ENCODE measurements at regions not wholly inside any gene's neighbourhood (a gene's known extent, or its start where the extent isn't known, plus 50 kb on each side); places are given as distances from the start of the nearest gene placed in this dataset.

DNA sequence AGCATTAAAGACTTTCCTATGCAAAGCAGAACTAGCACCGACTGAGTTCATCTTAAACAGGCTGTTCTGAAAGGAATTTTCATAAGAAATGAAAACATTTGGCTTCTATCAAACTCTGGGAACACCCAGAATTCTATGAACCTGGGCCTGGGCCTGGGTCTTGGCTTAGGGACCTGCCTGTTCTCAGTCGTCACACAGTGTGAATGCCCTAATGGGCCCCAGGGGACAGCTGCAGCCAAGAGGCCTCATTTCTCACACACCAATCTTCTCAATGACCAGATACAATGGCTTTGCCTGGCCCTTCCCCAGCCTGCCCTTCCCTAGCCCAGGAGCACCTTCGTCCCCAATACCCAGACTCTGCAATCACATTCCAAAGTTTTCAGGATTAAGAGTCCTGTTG is 234.9 kb upstream of the ARHGAP20 start:
- H3K9me3 ChIP-seq: no peaks in the 10 kb centered on the region
- no peak overlapping the region for H3K27ac ChIP-seq
- H3K36me3 ChIP-seq: no peaks in the 10 kb centered on the region
- no peaks in the 10 kb centered on the region for H3K27me3 ChIP-seq
- TF ChIP-seq, protein P1, sequence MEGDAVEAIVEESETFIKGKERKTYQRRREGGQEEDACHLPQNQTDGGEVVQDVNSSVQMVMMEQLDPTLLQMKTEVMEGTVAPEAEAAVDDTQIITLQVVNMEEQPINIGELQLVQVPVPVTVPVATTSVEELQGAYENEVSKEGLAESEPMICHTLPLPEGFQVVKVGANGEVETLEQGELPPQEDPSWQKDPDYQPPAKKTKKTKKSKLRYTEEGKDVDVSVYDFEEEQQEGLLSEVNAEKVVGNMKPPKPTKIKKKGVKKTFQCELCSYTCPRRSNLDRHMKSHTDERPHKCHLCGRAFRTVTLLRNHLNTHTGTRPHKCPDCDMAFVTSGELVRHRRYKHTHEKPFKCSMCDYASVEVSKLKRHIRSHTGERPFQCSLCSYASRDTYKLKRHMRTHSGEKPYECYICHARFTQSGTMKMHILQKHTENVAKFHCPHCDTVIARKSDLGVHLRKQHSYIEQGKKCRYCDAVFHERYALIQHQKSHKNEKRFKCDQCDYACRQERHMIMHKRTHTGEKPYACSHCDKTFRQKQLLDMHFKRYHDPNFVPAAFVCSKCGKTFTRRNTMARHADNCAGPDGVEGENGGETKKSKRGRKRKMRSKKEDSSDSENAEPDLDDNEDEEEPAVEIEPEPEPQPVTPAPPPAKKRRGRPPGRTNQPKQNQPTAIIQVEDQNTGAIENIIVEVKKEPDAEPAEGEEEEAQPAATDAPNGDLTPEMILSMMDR (IDR thresholded peaks at IDR 0.05): no peak
- no peaks in the 10 kb centered on the region for H3K4me1 ChIP-seq (ENCODE audit: control insufficient read depth in 1 of 2, insufficient read depth in 1 of 2, low read depth in 1 of 2, low read length in 1 of 2)
- H3K4me3 ChIP-seq (ENCODE audit: low read depth in 1 of 2, low read length in 1 of 2): no peak overlapping the region

DNA sequence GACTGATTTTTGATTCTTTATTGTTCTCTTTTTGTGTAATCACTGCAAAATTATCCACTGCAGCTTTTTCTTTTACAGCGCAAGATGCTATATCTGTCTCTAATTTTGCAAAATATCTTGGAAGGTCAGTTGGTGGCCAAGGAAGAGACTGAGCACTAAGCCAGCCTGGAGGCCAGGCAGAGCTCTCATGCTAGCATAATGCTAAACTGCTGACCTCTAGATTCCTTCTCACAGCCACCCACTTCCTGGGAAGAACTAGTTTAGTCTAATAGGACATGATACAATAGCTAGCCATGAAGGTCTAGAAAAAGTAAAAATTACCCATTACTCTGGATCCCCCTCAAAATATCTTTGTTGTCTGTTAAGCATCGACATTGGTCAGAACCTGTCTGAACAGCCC is 227.2 kb upstream of the ARHGAP20 start:
- no peaks in the 10 kb centered on the region for H3K27me3 ChIP-seq
- H3K27ac ChIP-seq: no peak overlapping the region
- no peak overlapping the region for H3K4me3 ChIP-seq (ENCODE audit: low read depth in 1 of 2, low read length in 1 of 2)
- no peaks in the 10 kb centered on the region for H3K4me1 ChIP-seq (ENCODE audit: control insufficient read depth in 1 of 2, insufficient read depth in 1 of 2, low read depth in 1 of 2, low read length in 1 of 2)
- TF ChIP-seq, protein P1 (IDR thresholded peaks at IDR 0.05): no peak
- H3K36me3 ChIP-seq: no peaks in the 10 kb centered on the region
- no peaks in the 10 kb centered on the region for H3K9me3 ChIP-seq

GRCh38 chr11:110935018-110935640 is 222.9 kb upstream of the ARHGAP20 start:
- no peaks in the 10 kb centered on the region for H3K27me3 ChIP-seq
- H3K9me3 ChIP-seq: no peaks in the 10 kb centered on the region
- H3K27ac ChIP-seq: no peak overlapping the region
- no peak overlapping the region for H3K4me3 ChIP-seq (ENCODE audit: low read depth in 1 of 2, low read length in 1 of 2)
- H3K36me3 ChIP-seq: no peaks in the 10 kb centered on the region
- TF ChIP-seq, protein P1 (IDR thresholded peaks at IDR 0.05): no peak
- H3K4me1 ChIP-seq (ENCODE audit: control insufficient read depth in 1 of 2, insufficient read depth in 1 of 2, low read depth in 1 of 2, low read length in 1 of 2): no peaks in the 10 kb centered on the region

DNA sequence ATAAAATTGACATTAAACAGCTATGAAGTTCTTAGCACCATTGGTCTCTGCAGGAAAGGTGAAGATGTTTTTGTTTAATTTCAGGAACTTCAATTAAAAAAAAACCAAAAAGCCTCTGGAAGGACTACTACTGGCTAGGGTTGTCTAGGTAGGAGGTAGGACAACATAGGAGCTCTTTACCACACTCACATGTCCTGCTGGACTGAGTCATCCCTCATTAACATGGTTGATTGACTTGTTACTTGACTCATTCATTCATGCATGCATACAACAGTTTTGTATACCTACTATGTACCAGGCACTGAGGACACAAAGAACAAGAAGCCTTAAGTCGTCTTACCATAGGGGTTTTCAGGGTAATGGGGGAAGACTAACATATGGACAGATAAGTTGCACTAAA is 216.9 kb upstream of the ARHGAP20 start:
- Histone ChIP-seq H3K4me1 (ENCODE audit: control insufficient read depth in 1 of 2, insufficient read depth in 1 of 2, low read depth in 1 of 2, low read length in 1 of 2) (no peaks in the 10 kb centered on the region), H3K27ac (no peak overlapping the region), H3K4me3 (ENCODE audit: low read depth in 1 of 2, low read length in 1 of 2) (no peak overlapping the region), H3K9me3 (no peaks in the 10 kb centered on the region), H3K27me3 (no peaks in the 10 kb centered on the region), H3K36me3 (no peaks in the 10 kb centered on the region)
- TF ChIP-seq, protein P1 (IDR thresholded peaks at IDR 0.05): no peak

DNA sequence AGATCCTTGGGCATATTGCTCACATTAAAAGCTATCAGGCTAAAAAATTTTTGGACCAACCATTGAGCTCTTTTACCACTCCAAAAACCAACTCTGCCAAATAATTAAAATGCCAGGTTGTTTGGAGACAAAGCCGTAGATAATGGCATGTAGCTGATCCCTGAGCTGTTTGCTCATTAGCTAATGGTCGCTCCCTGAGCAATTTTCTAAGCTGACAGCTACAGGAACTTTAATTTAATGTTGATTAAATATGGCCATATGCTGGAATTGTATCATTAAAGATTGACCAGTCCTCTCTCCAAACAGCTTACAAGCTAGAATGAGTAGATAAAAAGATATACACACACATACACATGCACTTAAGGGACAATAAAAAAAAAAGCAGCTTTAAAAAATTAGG is 216.2 kb upstream of the ARHGAP20 start:
- no peaks in the 10 kb centered on the region for H3K36me3 ChIP-seq
- no peak overlapping the region for H3K4me3 ChIP-seq (ENCODE audit: low read depth in 1 of 2, low read length in 1 of 2)
- H3K9me3 ChIP-seq: no peaks in the 10 kb centered on the region
- TF ChIP-seq, protein P1 (IDR thresholded peaks at IDR 0.05): no peak
- H3K27me3 ChIP-seq: no peaks in the 10 kb centered on the region
- no peak overlapping the region for H3K27ac ChIP-seq
- H3K4me1 ChIP-seq (ENCODE audit: control insufficient read depth in 1 of 2, insufficient read depth in 1 of 2, low read depth in 1 of 2, low read length in 1 of 2): no peaks in the 10 kb centered on the region
